AG10803 (cell line): ENCODE measurements at regions not wholly inside any gene's neighbourhood (a gene's known extent, or its start where the extent isn't known, plus 50 kb on each side); places are given as distances from the start of the nearest gene placed in this dataset.
A peak's percentile ranks its signal among the peaks of the same experiment; 100 is the strongest.

Experiments
- DNase-seq: peaks from one replicate; pipeline ENCODE4 v3.0.0; 2010; ENCODE audit warnings: low read depth
- H3K4me3 ChIP-seq: 2 replicates; pipeline ENCODE4 v1.5.1; 2011; ENCODE audit warnings: mild to moderate bottlenecking, low read length, control low read depth
- TF ChIP-seq, protein P1 (sequence below): conservative IDR thresholded peaks from 2 replicates; pipeline ENCODE4 v1.5.1; 2011; ENCODE audit warnings: mild to moderate bottlenecking, low read length, control low read depth, inconsistent platforms

DNA sequence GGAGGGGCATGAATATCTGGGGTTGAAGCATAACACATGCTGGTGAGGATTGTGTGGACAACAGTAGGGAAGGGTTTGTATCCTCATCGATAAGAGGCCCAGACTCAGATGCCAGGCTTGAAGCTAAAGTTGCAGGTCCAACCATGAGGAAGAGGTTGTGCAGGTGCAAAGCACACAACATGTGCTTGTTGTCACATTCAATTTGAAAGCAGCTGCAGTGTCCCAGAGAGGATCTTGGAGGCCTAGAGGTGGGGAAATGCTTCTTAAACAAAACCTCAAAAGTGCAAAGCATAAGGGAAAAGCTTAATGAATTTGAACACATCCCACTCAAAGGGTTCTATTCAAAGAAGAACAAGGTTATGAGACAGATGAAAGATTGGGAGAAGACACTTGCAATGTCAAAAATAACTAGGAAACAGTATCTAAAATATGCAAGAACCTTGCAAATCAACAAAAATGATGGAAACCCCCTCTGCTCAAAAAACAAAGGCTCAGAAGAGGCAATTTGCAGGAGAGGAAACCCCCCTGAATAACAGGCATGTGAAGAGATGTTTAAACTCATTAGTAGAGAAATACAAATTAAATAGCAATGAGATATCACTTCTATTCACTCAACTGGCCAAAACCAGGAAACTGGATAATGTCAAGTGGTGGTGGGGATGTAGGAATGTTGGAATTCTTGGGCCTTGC, 187.1 kb downstream of the KATNAL1 start:
- H3K4me3 ChIP-seq = no peak overlapping the region
- no peak for DNase-seq
- TF ChIP-seq, protein P1, sequence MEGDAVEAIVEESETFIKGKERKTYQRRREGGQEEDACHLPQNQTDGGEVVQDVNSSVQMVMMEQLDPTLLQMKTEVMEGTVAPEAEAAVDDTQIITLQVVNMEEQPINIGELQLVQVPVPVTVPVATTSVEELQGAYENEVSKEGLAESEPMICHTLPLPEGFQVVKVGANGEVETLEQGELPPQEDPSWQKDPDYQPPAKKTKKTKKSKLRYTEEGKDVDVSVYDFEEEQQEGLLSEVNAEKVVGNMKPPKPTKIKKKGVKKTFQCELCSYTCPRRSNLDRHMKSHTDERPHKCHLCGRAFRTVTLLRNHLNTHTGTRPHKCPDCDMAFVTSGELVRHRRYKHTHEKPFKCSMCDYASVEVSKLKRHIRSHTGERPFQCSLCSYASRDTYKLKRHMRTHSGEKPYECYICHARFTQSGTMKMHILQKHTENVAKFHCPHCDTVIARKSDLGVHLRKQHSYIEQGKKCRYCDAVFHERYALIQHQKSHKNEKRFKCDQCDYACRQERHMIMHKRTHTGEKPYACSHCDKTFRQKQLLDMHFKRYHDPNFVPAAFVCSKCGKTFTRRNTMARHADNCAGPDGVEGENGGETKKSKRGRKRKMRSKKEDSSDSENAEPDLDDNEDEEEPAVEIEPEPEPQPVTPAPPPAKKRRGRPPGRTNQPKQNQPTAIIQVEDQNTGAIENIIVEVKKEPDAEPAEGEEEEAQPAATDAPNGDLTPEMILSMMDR = no peak

DNA sequence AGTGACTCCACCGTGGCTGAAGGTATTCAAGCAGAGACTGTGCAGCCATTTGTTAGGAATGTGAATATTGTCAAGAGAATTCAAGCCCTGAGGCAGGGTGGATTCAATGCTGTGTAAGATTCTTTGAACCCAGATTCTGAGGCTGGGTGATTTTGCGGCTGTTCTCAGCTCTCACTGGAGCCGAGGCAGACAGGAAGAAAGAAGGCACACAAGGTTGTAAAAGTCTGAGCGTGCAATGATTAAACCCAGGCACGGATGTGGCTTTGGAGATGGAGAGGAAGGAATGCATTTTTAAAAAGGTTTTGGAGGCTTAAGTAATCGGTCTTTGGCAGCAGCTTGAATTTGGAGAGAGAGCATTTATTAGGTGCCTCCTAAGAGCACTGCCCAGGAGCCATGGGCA, 187.9 kb downstream of the KATNAL1 start:
- TF ChIP-seq, protein P1 = no peak
- H3K4me3 ChIP-seq = peak overlapping the region; percentile 2; the same call in 1 of the 2 replicates
- DNase-seq = peak; percentile 94

DNA sequence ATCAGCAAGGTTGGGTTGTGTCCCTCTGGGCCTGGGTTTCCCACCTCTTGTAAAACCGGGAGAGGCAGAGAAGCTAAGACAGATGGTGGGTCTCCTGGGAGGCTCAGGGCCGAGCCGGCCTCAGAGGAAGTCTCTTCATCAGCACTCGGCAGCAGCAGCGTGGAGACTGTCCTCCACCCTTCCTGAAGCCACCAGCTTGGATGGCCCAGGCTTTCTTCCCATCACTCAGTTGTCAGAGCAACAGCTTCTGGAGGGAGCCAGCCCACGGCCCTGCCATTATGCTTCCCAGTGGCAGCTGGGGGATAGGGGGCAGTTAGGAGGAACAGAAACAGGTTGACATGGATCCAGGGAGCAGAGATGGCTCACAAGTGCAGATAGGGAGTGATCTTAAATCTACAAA, 191.0 kb downstream of the KATNAL1 start:
- no peak overlapping the region for H3K4me3 ChIP-seq
- TF ChIP-seq, protein P1 = no peak
- DNase-seq = no peak

DNA sequence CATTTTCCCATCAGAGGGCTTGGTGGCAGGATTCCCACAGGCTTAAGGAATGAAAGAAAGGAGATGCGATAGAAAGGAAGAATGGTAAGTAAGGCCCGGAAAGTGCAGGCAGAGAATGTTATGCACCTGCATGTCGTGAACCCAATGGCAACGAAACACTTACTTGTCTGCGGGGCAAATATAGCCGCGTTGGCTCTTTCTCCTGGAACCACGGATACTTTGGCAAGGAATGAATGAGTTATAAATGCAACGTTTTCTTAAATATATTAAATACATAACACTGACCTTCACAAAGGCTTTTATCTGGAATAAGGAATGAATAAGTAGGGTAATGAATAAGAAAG, 192.1 kb downstream of the KATNAL1 start:
- peak overlapping the region; percentile 52 for H3K4me3 ChIP-seq
- DNase-seq = no peak
- TF ChIP-seq, protein P1 = no peak

DNA sequence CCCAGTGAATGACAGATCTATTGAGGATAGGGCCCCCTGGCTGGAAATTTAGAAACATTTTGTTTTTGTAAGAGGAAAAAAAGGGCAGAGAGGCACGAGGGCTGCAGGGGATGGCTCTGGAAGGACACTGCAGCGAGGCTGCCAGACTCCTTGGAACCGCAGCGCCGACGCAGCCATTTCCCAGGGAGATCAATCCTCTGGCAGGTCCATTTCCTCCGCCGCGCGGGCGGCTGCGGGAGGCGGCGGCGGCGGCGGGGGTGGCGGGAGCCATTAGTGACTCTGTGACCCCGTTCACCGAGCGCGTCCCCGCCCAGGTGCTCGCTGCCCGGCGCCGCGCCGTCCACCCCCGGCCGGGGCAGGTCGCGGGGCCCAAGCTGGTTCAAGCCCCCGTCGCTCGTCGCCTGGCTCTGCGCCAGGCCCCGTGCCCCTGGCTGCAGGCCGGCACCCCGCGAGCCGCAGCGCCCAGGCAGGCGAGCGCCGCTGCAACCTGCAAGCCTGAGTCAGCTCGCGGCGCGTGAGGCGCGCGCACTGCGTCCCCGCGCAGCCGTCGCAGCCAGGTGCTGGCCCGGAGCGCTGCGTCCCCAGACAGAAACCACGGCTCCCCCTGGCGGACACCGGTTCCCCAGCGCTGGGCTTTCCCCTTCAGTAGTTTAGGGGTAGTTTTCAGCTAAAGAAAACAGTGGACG, 192.6 kb downstream of the KATNAL1 start:
- DNase-seq = peak; percentile 75
- H3K4me3 ChIP-seq = peak overlapping the region; percentile 52

DNA sequence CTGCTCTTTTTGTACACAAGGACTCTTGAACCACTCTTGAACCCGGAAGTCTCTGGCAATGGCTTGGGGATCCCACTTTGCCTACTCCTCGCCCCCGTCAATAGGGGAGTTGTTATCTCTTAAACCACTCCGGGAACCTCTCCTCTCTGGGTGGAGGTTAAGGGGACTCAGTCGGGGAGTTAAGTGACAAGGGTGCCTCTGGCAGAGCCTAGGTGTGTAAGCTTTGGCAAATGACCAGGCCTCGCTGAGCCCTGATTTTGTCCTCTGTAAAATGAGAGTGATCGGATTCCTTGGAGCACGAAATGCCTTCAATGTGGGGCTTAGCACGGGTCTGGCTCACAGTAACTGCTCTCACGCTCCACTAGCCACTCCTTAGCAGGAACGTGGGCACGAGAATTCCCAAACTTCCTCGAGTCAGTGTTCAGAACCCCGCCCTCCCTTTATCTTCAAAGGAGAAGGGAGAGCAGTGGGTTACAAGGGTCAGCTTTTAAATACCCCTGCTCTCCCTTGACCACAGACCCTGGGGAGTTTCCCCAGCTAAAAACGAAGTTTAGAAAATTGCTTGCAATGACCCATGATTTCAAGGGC, 193.3 kb downstream of the KATNAL1 start:
- TF ChIP-seq, protein P1 = no peak
- peak overlapping the region; percentile 52 for H3K4me3 ChIP-seq
- DNase-seq = peak; percentile 26

More for the DNA sequence above, 192.6 kb downstream of the KATNAL1 start:
- TF ChIP-seq, protein P1 = peak; percentile 84
